GM18867 (cell line): ENCODE measurements at regions not wholly inside any gene's neighbourhood (a gene's known extent, or its start where the extent isn't known, plus 50 kb on each side); places are given as distances from the start of the nearest gene placed in this dataset.

Experiments used
- ATAC-seq: cut with Tn5 transposase; IDR thresholded peaks from one replicate; pipeline ENCODE4 v1.9.1; 2021; ENCODE audit warnings: mild to moderate bottlenecking, moderate library complexity; ENCODE audit not compliant: unreplicated experiment

GRCh38 chr1:228823200-228823599 lies 87.9 kb downstream of the RHOU start:
- ATAC-seq, result no peak

- ATAC-seq, result no peak
Measured at GRCh38 chr1:228824366-228824765, 89.1 kb downstream of the RHOU start.

GRCh38 chr1:228825041-228825440 lies 89.8 kb downstream of the RHOU start:
- ATAC-seq, result no peak

DNA sequence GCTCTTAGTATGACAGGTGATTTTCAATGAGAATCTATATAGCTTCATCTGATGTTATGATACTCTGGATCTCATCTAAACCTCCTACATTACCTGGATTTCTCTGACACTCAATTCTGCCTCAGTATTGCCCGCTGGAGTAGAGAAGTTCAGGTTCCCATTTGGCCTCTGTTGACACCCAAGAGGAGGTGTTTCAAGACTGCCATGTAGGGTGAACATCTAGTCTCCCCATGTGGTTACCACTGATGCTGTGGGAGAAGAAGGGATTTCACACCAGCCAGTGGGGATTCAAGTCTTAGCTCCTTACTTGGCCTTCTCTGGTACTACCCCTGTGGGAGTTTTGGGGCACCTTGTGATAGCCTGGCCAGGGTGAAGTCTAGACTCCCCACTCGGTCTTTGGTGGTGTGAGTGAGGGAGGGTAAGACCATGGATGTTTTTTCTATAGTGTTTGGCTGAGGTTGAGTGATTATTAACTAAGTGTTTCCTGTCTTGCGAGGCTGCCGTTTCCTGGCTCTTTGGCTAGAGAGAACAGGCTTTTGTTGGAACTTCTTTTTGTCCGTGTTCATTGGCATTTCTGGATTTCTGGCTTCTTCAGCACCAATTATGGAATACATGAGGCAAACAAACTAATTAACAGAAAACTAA lies 90.7 kb downstream of the RHOU start:
- ATAC-seq, result peak; percentile 58

DNA sequence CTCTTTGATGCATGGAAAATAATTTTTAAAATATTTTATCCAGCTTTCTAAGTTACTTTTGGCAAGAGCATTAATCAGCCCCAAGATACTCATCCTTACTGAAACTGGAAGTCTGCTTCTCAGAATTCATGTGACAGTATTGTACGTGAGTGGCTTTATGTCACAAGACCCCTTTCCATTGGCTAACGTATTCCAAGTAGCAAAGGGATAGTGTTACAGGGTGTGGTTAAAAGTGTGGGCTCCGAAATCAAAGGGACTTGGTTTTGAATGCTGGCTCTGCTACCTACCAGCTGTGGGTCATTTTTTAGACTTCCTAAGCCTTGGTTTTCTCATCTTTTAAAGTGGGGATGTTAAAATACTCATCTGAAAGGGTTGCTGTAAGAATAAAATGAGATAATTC lies 91.7 kb downstream of the RHOU start:
- ATAC-seq, result no peak

GRCh38 chr1:228828151-228828550 lies 92.9 kb downstream of the RHOU start:
- no peak for ATAC-seq

- no peak for ATAC-seq
Measured at GRCh38 chr1:228830185-228830953, 95.1 kb downstream of the RHOU start.

DNA sequence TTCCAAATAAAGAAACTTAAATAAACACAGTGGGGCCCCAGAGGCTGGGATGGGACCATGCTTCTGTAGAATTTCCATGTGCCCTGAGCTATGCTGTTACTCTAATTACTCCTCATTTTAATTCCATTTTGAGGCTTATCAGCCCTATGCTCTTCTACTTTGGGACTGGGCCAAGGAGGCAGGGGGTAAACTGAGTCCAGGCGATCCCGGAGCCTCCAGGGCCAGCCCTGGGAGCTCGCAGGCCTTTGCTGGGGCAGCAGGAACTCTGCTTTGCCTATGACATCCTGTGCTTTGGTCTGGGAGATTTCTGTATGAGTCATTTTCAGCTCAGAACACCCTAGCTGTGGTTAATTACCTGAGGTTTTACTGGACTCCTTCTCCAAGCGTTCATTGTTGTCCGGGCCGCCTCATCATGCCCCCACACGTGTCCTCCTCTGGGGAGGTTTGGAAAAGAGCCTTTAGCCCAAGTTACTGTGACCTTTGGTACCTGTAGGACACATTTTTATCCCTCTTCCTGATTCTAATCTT lies 95.7 kb downstream of the RHOU start:
- ATAC-seq, result peak; percentile 85

DNA sequence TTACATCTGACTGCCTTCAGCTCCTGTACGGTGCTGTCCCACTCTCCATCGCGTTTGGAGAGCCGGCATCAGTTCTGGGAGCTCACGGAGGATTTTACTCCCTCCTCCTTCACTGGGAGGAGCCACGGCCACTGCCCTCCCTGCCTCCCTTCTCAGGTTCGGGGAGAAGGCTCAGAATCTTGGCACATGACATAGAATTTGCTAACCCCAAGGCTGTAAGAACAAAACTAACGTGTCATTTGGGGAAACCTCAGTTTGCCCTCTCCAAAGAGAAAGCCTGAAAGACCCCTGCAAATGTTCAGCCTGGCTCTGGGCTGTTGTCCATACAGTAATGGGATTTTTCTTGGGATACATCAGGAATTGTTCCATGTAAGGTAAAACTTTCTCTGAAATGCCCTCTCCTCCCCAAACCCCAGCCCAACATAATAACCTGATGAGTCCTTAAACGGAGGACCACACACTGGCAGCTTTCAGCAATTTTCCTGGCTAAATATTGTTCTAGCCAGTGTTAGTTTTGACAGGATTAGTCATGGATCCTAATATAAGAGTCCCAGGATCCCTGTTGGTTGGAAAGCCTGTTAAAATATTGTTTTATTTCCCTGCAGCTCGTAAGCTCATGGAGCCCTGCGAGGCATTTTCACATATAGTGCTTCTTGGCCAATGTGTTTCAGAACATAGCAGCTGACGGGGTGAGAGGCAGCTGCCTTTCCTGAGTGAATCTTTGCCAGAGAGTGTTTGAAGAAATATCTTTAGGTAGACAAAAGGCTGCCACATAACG lies 98.8 kb downstream of the RHOU start:
- no peak for ATAC-seq

GRCh38 chr1:228835456-228835855 lies 100.2 kb downstream of the RHOU start:
- no peak for ATAC-seq

GRCh38 chr1:228835911-228836310 lies 100.6 kb downstream of the RHOU start:
- ATAC-seq, result no peak

- no peak for ATAC-seq
Measured at GRCh38 chr1:228836427-228836826, 101.1 kb downstream of the RHOU start.

- no peak for ATAC-seq
Measured at GRCh38 chr1:228837032-228837431, 101.8 kb downstream of the RHOU start.

DNA sequence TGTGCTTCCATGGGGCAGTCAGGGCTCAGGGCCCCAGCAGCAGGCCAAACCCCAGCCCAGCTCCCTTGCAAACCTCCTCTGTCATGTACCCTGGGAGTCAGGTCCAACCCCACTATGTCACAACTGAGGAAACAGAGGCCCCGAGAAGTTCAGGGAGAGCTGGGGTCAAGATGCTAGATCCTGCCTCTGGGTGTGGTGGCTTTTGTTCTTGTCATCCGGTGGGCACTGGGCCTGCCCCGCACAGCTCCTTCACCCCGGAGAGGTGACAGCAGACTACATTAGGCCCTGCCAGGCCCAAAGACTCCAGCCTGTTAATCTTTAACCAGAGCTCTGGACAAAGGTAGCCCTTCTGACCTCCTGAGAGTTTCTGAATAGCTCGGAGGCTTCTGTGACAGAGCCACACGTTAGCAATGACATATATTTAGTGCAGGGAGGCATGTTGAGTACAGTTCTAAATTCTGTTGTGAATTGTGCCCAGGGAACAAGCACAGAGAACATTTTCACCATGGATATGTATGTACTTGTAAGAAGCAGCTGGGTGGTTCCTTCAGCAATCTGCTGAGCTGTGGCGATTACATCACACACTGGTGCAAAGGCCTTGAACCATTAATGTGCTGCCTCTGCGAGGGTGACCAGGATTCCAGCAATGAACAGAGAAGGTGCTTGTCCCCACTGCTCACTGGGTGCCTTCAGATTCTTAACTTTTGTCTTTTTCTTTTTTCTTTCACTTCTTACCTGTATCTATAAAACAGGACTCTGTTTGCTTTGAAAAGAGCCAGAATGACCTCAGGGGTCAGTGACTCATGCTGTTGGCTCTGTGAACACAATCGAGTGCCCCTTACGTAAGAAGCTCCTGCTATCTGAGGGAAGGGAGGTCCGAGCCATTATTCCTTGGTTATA lies 102.8 kb downstream of the RHOU start:
- peak; percentile 57 for ATAC-seq

DNA sequence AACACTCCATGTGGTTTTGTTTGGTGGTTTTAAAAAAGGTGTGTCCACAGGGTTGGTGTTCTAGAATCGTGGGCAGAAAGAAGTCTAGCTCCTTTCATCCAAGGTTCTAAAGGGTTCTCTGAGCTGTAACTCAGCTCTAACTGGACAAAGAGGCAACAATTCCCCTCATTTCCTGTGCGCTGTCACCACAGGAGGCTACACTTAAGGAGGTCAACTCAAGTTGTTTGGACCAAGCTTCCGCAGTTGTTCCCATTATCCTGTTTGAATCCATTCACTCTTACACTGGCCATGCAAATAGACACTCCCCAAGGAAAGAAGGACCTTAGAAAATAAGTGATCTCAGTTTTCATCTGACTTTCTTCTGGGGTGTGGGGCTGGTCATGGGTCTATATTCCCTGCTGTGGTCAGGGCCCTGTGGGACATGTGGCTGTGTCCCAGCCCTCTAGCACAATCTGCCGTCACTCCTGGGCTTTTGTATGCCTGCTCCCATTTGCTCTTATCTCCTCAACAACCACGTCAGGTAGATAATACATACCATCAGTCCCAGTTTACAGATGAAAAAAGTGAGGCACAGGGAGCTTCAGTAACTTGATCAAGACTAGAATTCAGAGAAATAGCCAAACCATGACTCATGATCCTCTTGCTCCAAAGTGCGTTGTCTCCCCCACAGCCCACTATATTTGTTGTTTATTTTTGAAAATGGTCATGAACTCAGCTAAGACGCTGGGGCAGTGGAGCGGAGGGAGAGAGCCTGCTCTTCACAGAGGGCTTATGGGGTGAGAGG lies 103.6 kb downstream of the RHOU start:
- ATAC-seq, result no peak

DNA sequence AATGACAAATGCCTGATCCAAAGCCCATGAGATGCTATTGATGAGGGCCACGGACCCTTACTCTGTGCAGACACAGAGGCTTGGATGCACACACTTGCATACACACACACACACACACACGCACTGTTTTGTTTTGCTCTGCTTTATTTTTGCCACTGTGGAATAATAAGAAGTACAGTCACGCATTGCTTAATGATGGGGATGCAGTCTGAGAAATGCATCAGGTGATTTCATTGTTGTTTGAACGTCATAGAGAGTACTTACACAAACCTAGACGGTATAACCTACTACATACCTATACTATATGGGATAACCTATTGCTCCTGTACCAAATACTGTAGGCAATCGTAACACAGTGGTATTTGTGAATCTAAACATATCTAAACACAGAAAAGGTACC lies 104.4 kb downstream of the RHOU start:
- ATAC-seq, result no peak

GRCh38 chr1:228841632-228842031 lies 106.4 kb downstream of the RHOU start:
- no peak for ATAC-seq

DNA sequence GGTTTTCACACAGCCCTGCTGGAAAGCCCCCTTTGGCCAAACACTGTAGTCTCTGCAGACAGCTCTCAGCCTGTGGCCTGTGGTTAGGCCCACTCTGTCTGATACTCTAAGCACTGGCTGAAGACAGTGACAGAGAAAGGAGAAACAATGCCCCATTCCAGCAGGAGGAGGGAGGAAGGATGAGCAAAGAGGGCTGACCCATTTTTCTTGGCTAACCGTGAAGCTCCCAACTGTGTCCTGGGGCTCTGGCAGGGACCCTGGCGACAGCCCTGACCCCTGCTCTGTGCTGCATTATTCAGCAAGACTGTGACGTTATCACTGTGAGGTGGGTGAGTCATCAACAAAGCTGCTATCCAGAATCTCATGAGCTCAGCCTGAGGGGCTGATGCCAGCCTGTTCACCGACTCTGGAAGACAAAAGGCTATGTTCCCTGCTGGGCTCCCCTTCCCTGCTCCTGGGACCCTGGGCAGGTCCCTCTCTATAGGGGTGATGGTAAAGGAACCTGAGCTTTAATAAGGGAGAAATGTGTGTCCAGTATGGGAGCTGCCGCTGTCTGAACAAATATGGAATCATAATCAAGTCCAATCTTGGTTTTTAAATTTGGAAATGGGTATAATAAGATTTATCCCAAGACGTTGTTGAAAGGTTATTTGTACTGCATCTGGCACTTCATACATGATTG lies 107.0 kb downstream of the RHOU start:
- ATAC-seq, result peak; percentile 44

GRCh38 chr1:228845101-228845500 lies 109.8 kb downstream of the RHOU start:
- ATAC-seq, result no peak
